ENCODE measurements at regions not wholly inside any gene's neighbourhood (a gene's known extent, or its start where the extent isn't known, plus 50 kb on each side); places are given as distances from the start of the nearest gene placed in this dataset.
"Not testable (repeated sequence)": the region's sequence is repeated elsewhere in the genome, so short reads cannot be mapped to it uniquely, and the experiment has no call there.

- H3K4me3 ChIP-seq (ENCODE audit: low read depth, low read length), result not testable (repeated sequence)
Measured at GRCh38 chr7:76117306-76117991, 69.5 kb downstream of the MDH2 start.

- not testable (repeated sequence) for H3K4me3 ChIP-seq (ENCODE audit: low read depth, low read length)
Measured at GRCh38 chr7:76118253-76119036, 70.5 kb downstream of the MDH2 start.

- TF ChIP-seq, protein P1, sequence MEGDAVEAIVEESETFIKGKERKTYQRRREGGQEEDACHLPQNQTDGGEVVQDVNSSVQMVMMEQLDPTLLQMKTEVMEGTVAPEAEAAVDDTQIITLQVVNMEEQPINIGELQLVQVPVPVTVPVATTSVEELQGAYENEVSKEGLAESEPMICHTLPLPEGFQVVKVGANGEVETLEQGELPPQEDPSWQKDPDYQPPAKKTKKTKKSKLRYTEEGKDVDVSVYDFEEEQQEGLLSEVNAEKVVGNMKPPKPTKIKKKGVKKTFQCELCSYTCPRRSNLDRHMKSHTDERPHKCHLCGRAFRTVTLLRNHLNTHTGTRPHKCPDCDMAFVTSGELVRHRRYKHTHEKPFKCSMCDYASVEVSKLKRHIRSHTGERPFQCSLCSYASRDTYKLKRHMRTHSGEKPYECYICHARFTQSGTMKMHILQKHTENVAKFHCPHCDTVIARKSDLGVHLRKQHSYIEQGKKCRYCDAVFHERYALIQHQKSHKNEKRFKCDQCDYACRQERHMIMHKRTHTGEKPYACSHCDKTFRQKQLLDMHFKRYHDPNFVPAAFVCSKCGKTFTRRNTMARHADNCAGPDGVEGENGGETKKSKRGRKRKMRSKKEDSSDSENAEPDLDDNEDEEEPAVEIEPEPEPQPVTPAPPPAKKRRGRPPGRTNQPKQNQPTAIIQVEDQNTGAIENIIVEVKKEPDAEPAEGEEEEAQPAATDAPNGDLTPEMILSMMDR (IDR thresholded peaks at IDR 0.05; ENCODE audit: borderline replicate concordance, insufficient read depth, low read depth, low read length), result no peak
- no peak overlapping the region for H3K4me3 ChIP-seq (ENCODE audit: low read depth, low read length)
Measured at GRCh38 chr7:76121044-76121443, 73.1 kb downstream of the MDH2 start.

DNA sequence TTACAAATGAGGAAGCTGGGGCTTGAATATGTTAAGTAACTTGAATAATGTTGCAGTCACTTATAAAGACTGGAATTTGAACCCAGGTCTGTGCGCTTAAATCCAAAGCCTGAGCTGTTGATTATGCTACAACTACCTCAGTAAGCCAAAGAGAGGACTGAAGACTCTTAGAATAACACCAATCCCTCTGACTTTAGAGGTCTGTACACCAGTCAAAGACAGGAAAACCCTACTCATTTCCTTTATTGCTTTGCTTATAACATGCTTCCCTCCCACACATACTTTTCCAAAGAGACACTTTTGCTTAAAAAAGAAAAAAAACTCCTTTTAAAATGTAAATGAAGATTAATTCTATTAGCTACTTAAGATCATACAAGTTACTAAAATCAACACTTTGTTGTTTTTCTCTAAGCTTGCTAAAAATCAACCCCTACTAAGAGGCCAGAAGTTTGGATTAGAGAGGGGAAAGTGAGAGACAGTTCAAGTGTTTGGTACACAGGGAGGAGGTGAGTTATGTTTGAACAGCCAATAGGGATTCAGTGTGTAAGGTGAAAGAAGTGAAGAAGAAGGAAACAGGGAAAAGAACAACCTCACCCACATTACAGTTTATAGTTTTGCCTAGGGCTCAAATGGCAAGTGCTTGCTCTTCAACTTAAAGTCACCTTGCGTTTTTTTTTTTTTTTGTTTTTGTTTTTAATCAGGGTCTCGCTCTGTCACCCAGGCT is 74.8 kb downstream of the MDH2 start:
- H3K4me3 ChIP-seq (ENCODE audit: low read depth, low read length), result no peak overlapping the region
- TF ChIP-seq, protein P1 (IDR thresholded peaks at IDR 0.05; ENCODE audit: borderline replicate concordance, insufficient read depth, low read depth, low read length), result no peak

- TF ChIP-seq, protein P1 (IDR thresholded peaks at IDR 0.05; ENCODE audit: borderline replicate concordance, insufficient read depth, low read depth, low read length), result no peak
- no peak overlapping the region for H3K4me3 ChIP-seq (ENCODE audit: low read depth, low read length)
Measured at GRCh38 chr7:76123316-76123715, 75.4 kb downstream of the MDH2 start.

GRCh38 chr7:76125560-76125959 is 76.1 kb upstream of the SRRM3 start:
- H3K4me3 ChIP-seq (ENCODE audit: low read depth, low read length), result no peak overlapping the region
- TF ChIP-seq, protein P1 (IDR thresholded peaks at IDR 0.05; ENCODE audit: borderline replicate concordance, insufficient read depth, low read depth, low read length), result no peak

GRCh38 chr7:76126632-76127031 is 75.1 kb upstream of the SRRM3 start:
- TF ChIP-seq, protein P1 (IDR thresholded peaks at IDR 0.05; ENCODE audit: borderline replicate concordance, insufficient read depth, low read depth, low read length), result no peak
- no peak overlapping the region for H3K4me3 ChIP-seq (ENCODE audit: low read depth, low read length)

DNA sequence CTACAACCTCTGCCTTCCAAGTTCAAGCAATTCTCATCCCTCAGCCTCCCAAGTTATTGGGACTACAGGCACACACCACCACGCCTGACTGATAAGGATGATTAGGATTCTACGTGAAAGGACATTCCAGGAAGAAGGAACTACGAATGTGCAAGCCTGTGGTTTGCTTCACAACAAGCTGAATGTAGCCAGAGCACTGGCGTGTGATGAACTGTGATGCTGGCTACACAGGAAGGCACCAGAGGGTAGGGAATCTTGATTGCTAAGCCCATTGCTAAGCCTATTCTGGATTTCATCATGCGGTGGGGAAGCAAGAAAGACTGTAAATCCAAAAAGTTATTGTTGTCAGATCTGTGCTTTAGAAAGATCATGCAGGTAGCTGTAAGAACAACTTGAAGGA is 72.3 kb upstream of the SRRM3 start:
- TF ChIP-seq, protein P1 (IDR thresholded peaks at IDR 0.05; ENCODE audit: borderline replicate concordance, insufficient read depth, low read depth, low read length), result no peak
- H3K4me3 ChIP-seq (ENCODE audit: low read depth, low read length), result no peak overlapping the region

Measured in GM12875 (cell line).